Fibroblast of mammary gland (primary cell): ENCODE measurements at regions not wholly inside any gene's neighbourhood (a gene's known extent, or its start where the extent isn't known, plus 50 kb on each side); places are given as distances from the start of the nearest gene placed in this dataset.

ENCODE experiments used
- DNase-seq: peaks from one replicate; pipeline ENCODE4 v3.0.0-alpha.2; 2010; ENCODE audit warnings: low read depth
- H3K4me3 ChIP-seq: 2 replicates; pipeline ENCODE4 v1.5.1; 2011; ENCODE audit warnings: low read depth, mild to moderate bottlenecking, low read length, moderate library complexity; ENCODE audit not compliant: control insufficient read depth
- CTCF ChIP-seq: conservative IDR thresholded peaks from 2 replicates; pipeline ENCODE4 v1.5.1; 2011; ENCODE audit warnings: low read depth, low read length, inconsistent platforms; ENCODE audit not compliant: control insufficient read depth, insufficient read depth

DNA sequence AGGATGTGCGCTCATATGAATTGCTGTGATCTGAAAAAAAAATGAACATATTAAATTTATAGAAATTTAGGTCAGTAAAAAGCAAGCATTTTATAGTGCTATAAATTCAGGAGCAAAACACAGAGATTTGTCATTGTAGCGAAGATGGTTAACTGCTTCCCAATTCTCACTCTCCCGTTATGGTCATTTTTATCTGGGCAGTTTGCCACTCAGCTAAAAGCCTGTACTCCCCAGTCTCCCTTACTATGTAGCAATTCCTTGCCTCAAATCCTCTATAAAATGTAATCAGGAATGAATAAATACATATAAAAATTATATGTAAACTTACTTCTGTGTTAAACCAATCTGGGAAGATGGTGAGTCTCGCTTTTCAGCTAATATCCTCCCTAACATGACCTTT lies 471.5 kb downstream of the HINT1 start:
- no peak overlapping the region for H3K4me3 ChIP-seq
- TF ChIP-seq CTCF = no peak
- no peak for DNase-seq

GRCh38 chr5:130692770-130693169 lies 472.3 kb downstream of the HINT1 start:
- DNase-seq = peak; percentile 57
- no peak overlapping the region for H3K4me3 ChIP-seq
- no peak for TF ChIP-seq CTCF

GRCh38 chr5:130689831-130690230 lies 475.2 kb downstream of the HINT1 start:
- no peak for DNase-seq
- H3K4me3 ChIP-seq = no peak overlapping the region
- no peak for TF ChIP-seq CTCF

DNA sequence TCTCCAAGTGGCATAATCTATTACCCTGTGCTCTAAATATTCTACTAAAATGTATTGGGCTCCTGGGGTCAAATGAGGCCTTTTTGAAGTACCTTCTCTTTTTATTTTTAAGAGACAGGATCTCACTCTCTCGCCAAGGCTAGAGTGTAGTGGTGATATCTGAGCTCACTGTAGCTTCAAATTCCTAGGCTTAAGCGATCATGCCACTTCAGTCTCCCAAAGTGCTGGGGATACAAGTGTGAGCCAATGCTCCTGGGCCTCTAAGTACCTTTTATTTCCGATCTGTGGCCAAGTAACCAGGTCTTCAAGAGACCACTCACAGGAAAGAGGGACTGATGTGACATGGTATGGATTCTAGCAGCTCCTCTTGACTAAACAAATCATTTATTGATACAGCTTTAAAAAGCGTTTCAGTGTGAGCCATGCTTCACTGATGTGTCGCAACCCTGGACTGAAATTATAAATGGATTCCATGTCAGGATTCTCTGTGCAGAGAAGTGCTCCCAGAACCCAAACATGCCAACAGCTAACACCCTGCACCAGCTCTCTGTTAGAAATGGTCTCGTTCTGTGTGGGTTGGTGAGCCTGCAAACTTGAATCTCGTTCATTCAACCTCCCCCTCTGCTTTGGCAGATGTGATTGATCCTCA lies 477.8 kb downstream of the HINT1 start:
- no peak for TF ChIP-seq CTCF
- DNase-seq = no peak
- no peak overlapping the region for H3K4me3 ChIP-seq

- no peak for TF ChIP-seq CTCF
- H3K4me3 ChIP-seq = no peak overlapping the region
- DNase-seq = no peak
These were observed 486.4 kb downstream of the HINT1 start for GRCh38 chr5:130678637-130679036.

DNA sequence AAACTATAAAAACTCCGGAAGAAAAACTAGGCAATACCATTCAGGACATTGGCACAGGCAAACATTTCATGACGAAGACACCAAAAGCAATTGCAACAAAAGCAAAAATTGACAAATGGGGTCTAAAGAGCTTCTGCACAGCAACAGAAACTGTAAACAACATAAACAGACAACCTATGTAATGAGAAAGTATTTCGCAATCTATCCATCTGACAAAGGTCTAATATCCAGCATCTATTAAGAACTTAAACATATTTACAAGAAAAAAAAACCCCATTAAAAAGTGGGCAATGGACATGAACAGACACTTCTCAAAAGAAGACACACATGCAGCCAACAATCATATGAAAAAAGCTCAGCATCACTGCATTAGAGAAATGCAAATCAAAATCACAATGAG lies 498.6 kb downstream of the HINT1 start:
- no peak for TF ChIP-seq CTCF
- no peak for DNase-seq
- H3K4me3 ChIP-seq = no peak overlapping the region

DNA sequence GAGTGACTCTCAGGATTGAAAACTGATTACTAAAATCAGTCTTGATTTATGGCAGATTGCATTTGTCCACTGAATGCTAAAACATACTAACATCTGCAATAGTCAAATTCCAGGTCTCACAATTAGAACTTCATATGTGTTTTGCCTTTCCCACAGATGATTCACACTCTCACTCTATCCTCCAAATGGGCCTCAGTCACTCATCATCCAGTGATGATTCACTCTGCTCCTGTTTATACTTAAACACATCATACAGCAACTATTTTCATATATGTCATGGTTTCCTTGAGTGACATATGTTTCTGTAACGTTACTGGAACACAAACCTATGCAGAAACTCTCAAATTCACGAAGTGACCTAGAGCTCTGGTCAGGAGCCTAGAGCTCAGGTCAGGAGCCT lies 512.9 kb downstream of the HINT1 start:
- H3K4me3 ChIP-seq = no peak overlapping the region
- DNase-seq = peak; percentile 93
- TF ChIP-seq CTCF = no peak
